Activated CD4-positive, CD25-positive, alpha-beta regulatory T cell treated with anti-CD3 and anti-CD28 coated beads, Interleukin-2, amount 50 U/mL, for 24 hours (primary cell): ENCODE measurements at regions not wholly inside any gene's neighbourhood (a gene's known extent, or its start where the extent isn't known, plus 50 kb on each side); places are given as distances from the start of the nearest gene placed in this dataset.
"Not testable (repeated sequence)": the region's sequence is repeated elsewhere in the genome, so short reads cannot be mapped to it uniquely, and the experiment has no call there.

Experiments
- ATAC-seq, 2 donors: fragments of 150-1000 bp; cut with Tn5 transposase; one replicate each; pipeline ENCODE4 v1.10.0; 2021; ENCODE audit warnings: mild to moderate bottlenecking in 1 of 2, moderate library complexity in 1 of 2

GRCh38 chr2:47964277-47964676 lies 58.0 kb upstream of the FBXO11 start:
- ATAC-seq: no peak

GRCh38 chr2:47964722-47965434 lies 58.6 kb upstream of the FBXO11 start:
- ATAC-seq: peak; percentile 48 to 51

GRCh38 chr2:47976728-47977127 lies 70.4 kb upstream of the FBXO11 start:
- not testable (repeated sequence) for ATAC-seq

- ATAC-seq: no peak
Measured at GRCh38 chr2:47984041-47984440, 77.7 kb upstream of the FBXO11 start.

- no peak for ATAC-seq
Measured at GRCh38 chr2:47990503-47990902, 84.2 kb upstream of the FBXO11 start.

- ATAC-seq: no peak
Measured at GRCh38 chr2:47992671-47993070, 86.4 kb upstream of the FBXO11 start.

GRCh38 chr2:47996808-47997207 lies 90.5 kb upstream of the FBXO11 start:
- ATAC-seq: no peak

- ATAC-seq: no peak
Measured at GRCh38 chr2:47999512-47999911, 93.2 kb upstream of the FBXO11 start.

GRCh38 chr2:48001498-48001897 lies 95.2 kb upstream of the FBXO11 start:
- ATAC-seq: no peak

- ATAC-seq: no peak
Measured at GRCh38 chr2:48006094-48006493, 99.8 kb upstream of the FBXO11 start.

GRCh38 chr2:48007699-48008268 lies 101.5 kb upstream of the FBXO11 start:
- no peak for ATAC-seq

GRCh38 chr2:48009256-48009655 lies 103.0 kb upstream of the FBXO11 start:
- ATAC-seq: no peak

GRCh38 chr2:48015421-48015820 lies 109.1 kb upstream of the FBXO11 start:
- ATAC-seq: no peak

- peak in 1 of 2 donors; percentile 41 for ATAC-seq
Measured at GRCh38 chr2:48016225-48017019, 110.1 kb upstream of the FBXO11 start.

GRCh38 chr2:48017136-48017535 lies 110.8 kb upstream of the FBXO11 start:
- no peak for ATAC-seq

- no peak for ATAC-seq
Measured at GRCh38 chr2:48018480-48018879, 112.2 kb upstream of the FBXO11 start.

- no peak for ATAC-seq
Measured at GRCh38 chr2:48026865-48027264, 120.6 kb upstream of the FBXO11 start.

- ATAC-seq: no peak
Measured at GRCh38 chr2:48032765-48033164, 126.5 kb upstream of the FBXO11 start.

- no peak for ATAC-seq
Measured at GRCh38 chr2:48034295-48034694, 128.0 kb upstream of the FBXO11 start.

GRCh38 chr2:48036312-48036711 lies 130.0 kb upstream of the FBXO11 start:
- no peak for ATAC-seq

GRCh38 chr2:48039209-48039990 lies 133.1 kb upstream of the FBXO11 start:
- ATAC-seq: no peak

- no peak for ATAC-seq
Measured at GRCh38 chr2:48043131-48043700, 136.9 kb upstream of the FBXO11 start.

- no peak for ATAC-seq
Measured at GRCh38 chr2:48043746-48044145, 137.4 kb upstream of the FBXO11 start.
